Hepatocyte (in vitro differentiated cells): ENCODE measurements at regions not wholly inside any gene's neighbourhood (a gene's known extent, or its start where the extent isn't known, plus 50 kb on each side); places are given as distances from the start of the nearest gene placed in this dataset.

Experiments used
- CTCF ChIP-seq: fragments of 200-600 bp; sonication (generic); IDR thresholded peaks from 2 replicates; pipeline ENCODE4 v1.5.1; 2016; ENCODE audit warnings: antibody characterized with exemption, mild to moderate bottlenecking; ENCODE audit not compliant: poor library complexity
- EZH2 ChIP-seq: fragments of 200-600 bp; sonication (generic); IDR thresholded peaks from 2 replicates; pipeline ENCODE4 v1.6.1; 2016; ENCODE audit warnings: antibody characterized with exemption, mild to moderate bottlenecking, borderline replicate concordance
- EZH2phosphoT487 ChIP-seq: fragments of 200-600 bp; sonication (generic); IDR thresholded peaks from one replicate; pipeline ENCODE4 v1.6.1; 2018; ENCODE audit warnings: antibody characterized with exemption, mild to moderate bottlenecking, low read depth, moderate library complexity; ENCODE audit not compliant: unreplicated experiment, severe bottlenecking

- TF ChIP-seq CTCF: no peak
- no peak for TF ChIP-seq EZH2phosphoT487
- TF ChIP-seq EZH2: no peak
Observed at GRCh38 chr6:8536122-8536521, 100.8 kb upstream of the SLC35B3 start.
